ENCODE measurements at regions not wholly inside any gene's neighbourhood (a gene's known extent, or its start where the extent isn't known, plus 50 kb on each side); places are given as distances from the start of the nearest gene placed in this dataset.

- no peak for TF ChIP-seq CTCF (conservative IDR thresholded peaks at IDR 0.05; ENCODE audit: low read depth, low read length)
- TF ChIP-seq EZH2 (IDR thresholded peaks at IDR 0.05; ENCODE audit: borderline replicate concordance, low read depth, low read length, poor library complexity, severe bottlenecking): no peak
Observed at GRCh38 chr6:3566812-3567211, 110.0 kb upstream of the SLC22A23 start.
